Stimulated activated CD8-positive, alpha-beta memory T cell treated with anti-CD3 and anti-CD28 coated beads, Interleukin-12 subunit alpha, Interleukin-12 subunit beta, amount 100 ng/mL, for 4 hours (primary cell): ENCODE measurements at regions not wholly inside any gene's neighbourhood (a gene's known extent, or its start where the extent isn't known, plus 50 kb on each side); places are given as distances from the start of the nearest gene placed in this dataset.
"Not testable (repeated sequence)": the region's sequence is repeated elsewhere in the genome, so short reads cannot be mapped to it uniquely, and the experiment has no call there.

Experiments used
- DNase-seq: peaks from one replicate; pipeline ENCODE4 v3.0.0-alpha.2; 2020; ENCODE audit warnings: low read depth

GRCh38 chr10:23543691-23544380 is 105.0 kb downstream of the OTUD1 start:
- no peak for DNase-seq

- not testable (repeated sequence) for DNase-seq
Measured at GRCh38 chr10:23545866-23546265, 107.0 kb downstream of the OTUD1 start.

- no peak for DNase-seq
Measured at GRCh38 chr10:23556727-23557440, 118.0 kb downstream of the OTUD1 start.

- DNase-seq, result no peak
Measured at GRCh38 chr10:23557777-23558176, 118.9 kb downstream of the OTUD1 start.

- DNase-seq, result no peak
Measured at GRCh38 chr10:23558361-23558799, 119.5 kb downstream of the OTUD1 start.

- no peak for DNase-seq
Measured at GRCh38 chr10:23568996-23569395, 130.1 kb downstream of the OTUD1 start.

- no peak for DNase-seq
Measured at GRCh38 chr10:23571884-23572283, 133.0 kb downstream of the OTUD1 start.

- no peak for DNase-seq
Measured at GRCh38 chr10:23581906-23582450, 143.1 kb downstream of the OTUD1 start.

GRCh38 chr10:23584396-23584795 is 145.5 kb downstream of the OTUD1 start:
- DNase-seq, result no peak

- DNase-seq, result no peak
Measured at GRCh38 chr10:23585186-23585585, 146.3 kb downstream of the OTUD1 start.

GRCh38 chr10:23585666-23586065 is 146.8 kb downstream of the OTUD1 start:
- no peak for DNase-seq

GRCh38 chr10:23595278-23595677 is 156.4 kb downstream of the OTUD1 start:
- not testable (repeated sequence) for DNase-seq

- DNase-seq, result no peak
Measured at GRCh38 chr10:23604613-23605012, 165.7 kb downstream of the OTUD1 start.

- DNase-seq, result no peak
Measured at GRCh38 chr10:23606456-23606855, 167.6 kb downstream of the OTUD1 start.

GRCh38 chr10:23608926-23609325 is 170.1 kb downstream of the OTUD1 start:
- no peak for DNase-seq

- no peak for DNase-seq
Measured at GRCh38 chr10:23610626-23611307, 171.9 kb downstream of the OTUD1 start.

- DNase-seq, result no peak
Measured at GRCh38 chr10:23611308-23612029, 172.6 kb downstream of the OTUD1 start.

GRCh38 chr10:23613900-23614299 is 175.0 kb downstream of the OTUD1 start:
- DNase-seq, result no peak

GRCh38 chr10:23614483-23614882 is 175.6 kb downstream of the OTUD1 start:
- DNase-seq, result no peak

GRCh38 chr10:23630376-23630775 is 191.5 kb downstream of the OTUD1 start:
- no peak for DNase-seq

- no peak for DNase-seq
Measured at GRCh38 chr10:23630885-23631284, 192.0 kb downstream of the OTUD1 start.
